ENCODE measurements at regions not wholly inside any gene's neighbourhood (a gene's known extent, or its start where the extent isn't known, plus 50 kb on each side); places are given as distances from the start of the nearest gene placed in this dataset.
"Not testable (repeated sequence)": the region's sequence is repeated elsewhere in the genome, so short reads cannot be mapped to it uniquely, and the experiment has no call there.

DNA sequence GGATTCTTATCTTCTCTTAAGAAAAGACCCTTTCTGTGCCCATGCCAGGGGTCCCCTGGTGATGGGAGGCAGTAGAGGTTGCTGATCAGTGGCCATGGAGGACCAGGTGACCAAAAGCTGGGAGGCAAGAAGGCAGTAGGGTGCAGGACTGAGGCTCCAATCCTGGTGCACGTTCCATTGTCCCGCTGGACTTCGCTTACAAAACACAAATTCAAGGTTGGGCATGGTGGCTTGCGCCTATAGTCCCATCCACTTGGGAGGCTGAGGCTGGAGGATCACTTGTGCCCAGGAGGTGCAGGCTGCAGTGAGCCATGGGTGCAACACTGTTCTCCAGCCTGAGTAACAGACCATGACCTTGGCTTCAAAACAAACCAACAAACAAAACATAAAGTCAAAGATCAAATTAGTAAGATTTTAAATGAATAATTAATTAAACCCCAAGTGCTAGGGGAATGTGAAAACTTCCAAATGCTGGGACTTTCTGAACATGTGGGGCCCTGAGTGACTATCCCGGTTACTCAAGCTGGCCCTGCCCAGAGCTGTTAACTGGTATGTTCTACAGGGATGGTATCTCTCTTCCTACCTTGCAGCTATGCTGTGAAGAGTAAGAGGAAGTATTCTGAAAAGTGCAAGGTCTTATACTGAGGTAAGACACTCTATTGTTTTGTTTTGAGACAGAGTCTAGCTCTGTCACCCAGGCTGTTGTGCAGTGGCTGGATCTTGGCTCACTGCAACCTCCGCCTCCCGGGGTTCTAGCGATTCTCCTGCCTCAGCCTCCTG lies 97.6 kb downstream of the LYZL2 start:
- CTCF ChIA-PET: interaction anchor here (0.8 to 3.1 kb wide), 13 partner anchors 19 to 209 kb away, joined by 3 to 31 read pairs (median 5); no protein-coding TSS in a partner anchor
- intact Hi-C loops (cut with DNase I, micrococcal nuclease): loop anchor here in 1 of 2 experiments (5.0 kb wide), 2 partner anchors 75 to 185 kb away; partner anchors contain the start of gene MTPAP
- Mint-ChIP-seq H3K4me3 (no peak overlapping the region), H3K4me1 (peaks cover 39% of the 10 kb centered on the region), H3K9me3 (ENCODE audit: low read depth) (no peaks in the 10 kb centered on the region), H3K27ac (no peak overlapping the region), H3K27me3 (no peaks in the 10 kb centered on the region), H3K36me3 (ENCODE audit: low read depth) (no peaks in the 10 kb centered on the region)
- POLR2A ChIA-PET: no interaction called here
- no peak for ATAC-seq
- DNase-seq: no peak

DNA sequence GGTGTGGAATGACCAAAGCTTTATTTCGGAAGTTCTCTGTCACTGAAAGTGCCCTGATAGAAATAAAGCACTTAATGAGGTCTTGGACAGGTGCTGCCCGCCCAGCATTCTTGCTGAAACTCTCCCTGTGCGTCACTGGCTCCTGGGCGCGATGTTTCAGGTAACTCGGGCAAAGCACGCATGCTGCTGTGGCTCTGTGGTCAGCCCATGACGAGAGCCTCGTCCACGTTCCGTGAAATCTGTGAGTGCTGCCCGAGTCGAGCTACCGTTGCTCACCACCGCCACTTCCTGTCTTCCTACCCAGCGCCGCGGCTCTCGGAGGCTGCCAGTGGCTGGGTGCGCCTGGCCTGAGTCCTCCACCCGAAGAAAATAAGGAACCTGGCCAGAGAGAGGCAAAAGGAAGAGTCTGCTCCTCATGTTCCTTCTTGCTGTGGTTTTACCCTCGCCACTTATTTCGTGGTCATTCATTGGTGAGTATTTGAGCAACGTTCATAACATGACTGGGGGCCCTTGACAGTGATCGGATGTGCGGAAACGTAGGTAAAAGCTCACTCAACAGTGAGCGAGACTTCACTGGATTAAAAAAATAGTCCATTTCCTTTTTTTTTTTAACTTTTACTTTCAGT lies 95.5 kb downstream of the MAP3K8 start:
- Mint-ChIP-seq H3K4me1 (peaks cover 56% of the 10 kb centered on the region), H3K27me3 (no peaks in the 10 kb centered on the region), H3K9me3 (ENCODE audit: low read depth) (no peaks in the 10 kb centered on the region), H3K4me3 (peak overlapping the region; percentile 75), H3K27ac (peak overlapping the region; percentile 95), H3K36me3 (ENCODE audit: low read depth) (no peaks in the 10 kb centered on the region)
- intact Hi-C loops (cut with DNase I, micrococcal nuclease): loop anchor here (1.0 kb wide), 2 partner anchors 92 to 111 kb away; no protein-coding TSS in a partner anchor
- DNase-seq: peak; percentile 86
- CTCF ChIA-PET: interaction anchor here (0.7 to 1.8 kb wide), 9 partner anchors 25 to 170 kb away, joined by 3 to 6 read pairs (median 4); no protein-coding TSS in a partner anchor
- POLR2A ChIA-PET: interaction anchor here (0.5 to 0.8 kb wide), 2 partner anchors 28 to 71 kb away, joined by 3 to 5 read pairs; no protein-coding TSS in a partner anchor
- ATAC-seq: peak; percentile 83

DNA sequence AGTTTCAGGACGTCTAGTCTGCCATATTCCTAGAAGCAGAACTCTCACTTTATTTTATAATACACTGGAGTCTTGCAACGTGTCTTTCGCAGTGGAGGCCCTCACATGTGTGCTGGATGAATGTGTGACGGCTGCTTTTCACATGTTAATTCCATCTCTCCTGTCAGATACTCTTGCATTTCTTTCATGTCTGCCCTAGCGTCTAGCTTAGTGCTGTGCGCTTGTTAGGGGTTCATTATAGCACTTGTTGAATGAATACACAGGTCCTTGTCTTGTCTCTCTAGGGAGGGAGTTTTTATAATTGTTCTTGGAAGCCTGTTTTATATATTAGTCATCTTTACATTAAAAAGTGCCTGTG lies 94.4 kb downstream of the MAP3K8 start:
- Mint-ChIP-seq H3K9me3 (ENCODE audit: low read depth) (no peaks in the 10 kb centered on the region), H3K4me1 (peaks cover 56% of the 10 kb centered on the region), H3K27me3 (no peaks in the 10 kb centered on the region), H3K4me3 (no peak overlapping the region), H3K36me3 (ENCODE audit: low read depth) (no peaks in the 10 kb centered on the region), H3K27ac (peak overlapping the region; percentile 49)
- ATAC-seq: peak; percentile 21
- no peak for DNase-seq
- intact Hi-C loops (cut with DNase I, micrococcal nuclease): no loop called here
- ChIA-PET CTCF (interaction anchor here (1.6 kb wide), 1 partner anchor 111 kb away, joined by 4 read pairs; no protein-coding TSS in a partner anchor), POLR2A (no interaction called here)

DNA sequence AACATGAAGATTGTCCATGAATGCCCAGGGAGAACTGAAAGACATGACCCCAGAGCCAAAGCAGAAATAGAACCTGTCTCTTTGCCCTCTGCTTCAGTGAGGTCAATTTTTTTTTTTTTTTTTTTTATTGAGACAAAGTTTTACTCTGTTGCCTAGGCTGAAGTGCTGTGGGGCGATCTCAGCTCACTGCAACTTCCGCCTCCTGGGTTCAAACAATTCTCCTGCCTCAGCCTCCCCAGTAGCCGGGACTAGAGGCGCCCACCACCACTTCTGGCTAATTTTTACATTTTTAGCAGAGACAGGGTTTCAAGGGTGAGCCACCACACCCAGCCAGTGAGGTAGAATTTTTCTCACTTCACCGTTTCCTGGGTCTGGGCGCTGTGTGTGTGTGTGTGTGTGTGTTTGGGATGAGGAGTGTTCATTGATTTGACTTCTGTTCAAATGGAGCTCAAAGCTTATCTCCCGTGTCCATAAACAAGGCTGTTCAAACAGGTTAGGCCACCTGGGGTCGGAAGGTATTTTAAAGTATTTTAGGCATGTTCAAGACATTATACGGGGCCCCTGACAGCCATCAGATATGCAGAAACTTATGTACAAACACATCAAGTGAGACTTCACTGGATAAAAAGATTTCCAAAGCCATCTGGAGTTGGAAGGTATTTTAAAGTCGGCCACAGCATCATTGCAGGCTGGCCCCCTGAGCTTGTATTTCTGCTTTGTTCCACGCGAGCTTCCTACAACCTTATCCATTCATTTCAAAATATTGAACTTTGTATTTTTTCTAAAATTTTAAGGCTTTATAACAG lies 93.8 kb downstream of the MAP3K8 start:
- H3K9me3 Mint-ChIP-seq (ENCODE audit: low read depth): no peaks in the 10 kb centered on the region
- no peaks in the 10 kb centered on the region for H3K36me3 Mint-ChIP-seq (ENCODE audit: low read depth)
- no peak overlapping the region for H3K4me3 Mint-ChIP-seq
- no peaks in the 10 kb centered on the region for H3K27me3 Mint-ChIP-seq
- ATAC-seq: no peak
- no peak for DNase-seq
- CTCF ChIA-PET: no interaction called here
- POLR2A ChIA-PET: no interaction called here
- H3K4me1 Mint-ChIP-seq: peaks cover 58% of the 10 kb centered on the region
- peak overlapping the region; percentile 55 for H3K27ac Mint-ChIP-seq
- intact Hi-C loops (cut with DNase I, micrococcal nuclease): no loop called here

DNA sequence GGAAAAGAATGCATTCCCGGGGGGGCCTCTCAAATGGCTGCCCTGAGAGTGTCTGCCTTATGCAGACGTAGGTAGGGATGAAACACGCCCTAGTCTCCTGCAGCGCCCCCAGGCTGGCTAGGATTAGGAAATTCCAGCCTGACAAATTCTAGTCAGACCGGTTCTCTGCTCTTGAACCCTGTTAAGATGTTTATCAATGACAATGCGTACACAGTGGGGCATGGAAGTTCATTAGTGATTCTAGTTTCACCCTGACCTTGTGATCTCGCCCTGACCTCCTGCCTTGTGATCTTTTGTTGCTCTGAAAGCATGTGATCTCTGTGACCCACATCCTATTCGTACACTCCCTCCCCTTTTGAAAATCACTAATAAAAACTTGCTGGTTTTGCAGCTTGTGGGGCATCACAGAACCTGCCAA lies 88.7 kb downstream of the MAP3K8 start:
- intact Hi-C loops (cut with DNase I, micrococcal nuclease): loop anchor here in 1 of 2 experiments (5.0 kb wide), 1 partner anchor 70 kb away; no protein-coding TSS in a partner anchor
- H3K27me3 Mint-ChIP-seq: not testable (repeated sequence)

DNA sequence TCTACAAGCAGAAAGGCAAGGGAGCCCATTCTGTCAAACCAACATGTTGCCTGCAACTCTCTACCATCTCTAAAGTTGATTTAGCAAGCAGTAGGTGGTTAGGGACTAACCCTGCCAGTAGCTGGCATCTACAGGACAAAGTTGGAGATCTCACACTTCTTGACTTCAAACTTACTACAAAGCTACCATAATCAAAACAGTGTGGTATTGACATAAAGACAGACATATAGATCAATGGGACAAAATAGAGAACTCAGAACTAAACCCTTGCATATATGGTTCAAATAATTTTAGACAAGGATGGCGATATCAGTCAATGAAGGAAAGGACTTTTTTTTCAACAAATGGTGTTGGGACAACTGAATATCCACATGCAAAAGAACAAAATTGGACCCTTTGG lies 84.9 kb downstream of the MAP3K8 start:
- H3K9me3 Mint-ChIP-seq (ENCODE audit: low read depth): peaks cover 5% of the 10 kb centered on the region
- peaks cover 3% of the 10 kb centered on the region for H3K4me1 Mint-ChIP-seq
- intact Hi-C loops (cut with DNase I, micrococcal nuclease): no loop called here
- ChIA-PET POLR2A (no interaction called here), CTCF (interaction anchor here (1.5 kb wide), 1 partner anchor 63 kb away, joined by 3 read pairs; no protein-coding TSS in a partner anchor)
- no peaks in the 10 kb centered on the region for H3K36me3 Mint-ChIP-seq (ENCODE audit: low read depth)
- no peak overlapping the region for H3K27ac Mint-ChIP-seq
- DNase-seq (no peak), ATAC-seq (no peak)
- H3K4me3 Mint-ChIP-seq: no peak overlapping the region
- no peaks in the 10 kb centered on the region for H3K27me3 Mint-ChIP-seq

More for the DNA sequence above, 88.7 kb downstream of the MAP3K8 start:
- H3K27ac Mint-ChIP-seq; POLR2A ChIA-PET; ATAC-seq; DNase-seq; H3K4me3 Mint-ChIP-seq; H3K36me3 Mint-ChIP-seq (ENCODE audit: low read depth); CTCF ChIA-PET; H3K9me3 Mint-ChIP-seq (ENCODE audit: low read depth): not testable (repeated sequence)
- H3K4me1 Mint-ChIP-seq: peaks cover 28% of the 10 kb centered on the region

Data from activated CD4-positive, alpha-beta T cell treated with anti-CD3 and anti-CD28 coated beads for 36 hours (primary cell).